ENCODE measurements at regions not wholly inside any gene's neighbourhood (a gene's known extent, or its start where the extent isn't known, plus 50 kb on each side); places are given as distances from the start of the nearest gene placed in this dataset.
"Not testable (repeated sequence)": the region's sequence is repeated elsewhere in the genome, so short reads cannot be mapped to it uniquely, and the experiment has no call there.

DNA sequence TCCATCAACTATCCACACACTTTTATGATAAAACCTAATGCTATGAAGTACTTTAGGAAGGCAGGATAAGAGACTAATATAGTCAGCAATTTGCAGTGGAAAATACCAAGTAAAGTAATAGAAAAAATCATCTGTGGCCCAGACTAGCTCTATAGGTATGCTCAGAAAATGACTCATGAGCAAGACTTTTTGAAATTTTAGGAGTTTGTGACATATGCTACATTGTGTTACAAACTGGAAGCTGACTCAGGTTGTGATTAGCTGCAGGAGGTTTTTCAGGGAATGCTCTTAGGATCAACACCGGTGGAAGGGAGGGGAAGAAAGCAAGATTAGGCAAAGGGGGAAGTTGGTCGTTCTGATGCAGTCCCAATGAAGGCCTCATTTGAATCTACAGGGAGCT lies 56.1 kb downstream of the FEZF1 start:
- DNase-seq (ENCODE audit: low spot score in 2 of 2) = no peak
- 57 to 83% methylated on average over 2 of the region's 2 CpGs for WGBS, 2 donors
- no peaks in the 10 kb centered on the region for H3K4me1 ChIP-seq
- peaks cover 0 to 4% (median 0%) of the 10 kb centered on the region in 4 donors for H3K9me3 ChIP-seq
- no peak for TF ChIP-seq POLR2A (IDR thresholded peaks at IDR 0.05)
- TF ChIP-seq, protein P1, sequence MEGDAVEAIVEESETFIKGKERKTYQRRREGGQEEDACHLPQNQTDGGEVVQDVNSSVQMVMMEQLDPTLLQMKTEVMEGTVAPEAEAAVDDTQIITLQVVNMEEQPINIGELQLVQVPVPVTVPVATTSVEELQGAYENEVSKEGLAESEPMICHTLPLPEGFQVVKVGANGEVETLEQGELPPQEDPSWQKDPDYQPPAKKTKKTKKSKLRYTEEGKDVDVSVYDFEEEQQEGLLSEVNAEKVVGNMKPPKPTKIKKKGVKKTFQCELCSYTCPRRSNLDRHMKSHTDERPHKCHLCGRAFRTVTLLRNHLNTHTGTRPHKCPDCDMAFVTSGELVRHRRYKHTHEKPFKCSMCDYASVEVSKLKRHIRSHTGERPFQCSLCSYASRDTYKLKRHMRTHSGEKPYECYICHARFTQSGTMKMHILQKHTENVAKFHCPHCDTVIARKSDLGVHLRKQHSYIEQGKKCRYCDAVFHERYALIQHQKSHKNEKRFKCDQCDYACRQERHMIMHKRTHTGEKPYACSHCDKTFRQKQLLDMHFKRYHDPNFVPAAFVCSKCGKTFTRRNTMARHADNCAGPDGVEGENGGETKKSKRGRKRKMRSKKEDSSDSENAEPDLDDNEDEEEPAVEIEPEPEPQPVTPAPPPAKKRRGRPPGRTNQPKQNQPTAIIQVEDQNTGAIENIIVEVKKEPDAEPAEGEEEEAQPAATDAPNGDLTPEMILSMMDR (IDR thresholded peaks at IDR 0.05) = no peak
- no peak for TF ChIP-seq EP300 (IDR thresholded peaks at IDR 0.05)
- no peak overlapping the region for H3K27ac ChIP-seq
- H3K27me3 ChIP-seq = no peaks in the 10 kb centered on the region
- H3K36me3 ChIP-seq = no peaks in the 10 kb centered on the region
- H3K4me3 ChIP-seq = no peak overlapping the region

DNA sequence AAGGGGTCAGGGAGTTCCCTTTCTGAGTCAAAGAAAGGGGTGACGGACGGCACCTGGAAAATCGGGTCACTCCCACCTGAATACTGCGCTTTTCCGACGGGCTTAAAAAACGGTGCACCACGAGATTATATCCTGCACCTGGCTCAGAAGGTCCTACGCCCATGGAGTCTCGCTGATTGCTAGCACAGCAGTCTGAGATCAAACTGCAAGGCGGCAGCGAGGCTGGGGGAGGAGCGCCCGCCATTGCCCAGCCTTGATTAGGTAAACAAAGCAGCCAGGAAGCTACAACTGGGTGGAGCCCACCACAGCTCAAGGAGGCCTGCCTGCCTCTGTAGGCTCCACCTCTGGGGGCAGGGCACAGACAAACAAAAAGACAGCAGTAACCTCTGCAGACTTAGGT lies 65.8 kb downstream of the FEZF1 start:
- DNase-seq (ENCODE audit: low spot score in 2 of 2); H3K36me3 ChIP-seq; H3K27me3 ChIP-seq; H3K4me3 ChIP-seq; H3K4me1 ChIP-seq; H3K9me3 ChIP-seq; H3K27ac ChIP-seq: not testable (repeated sequence)
- WGBS, 2 donors = 84 to 89% methylated on average over 11 to 14 of the region's 14 CpGs

DNA sequence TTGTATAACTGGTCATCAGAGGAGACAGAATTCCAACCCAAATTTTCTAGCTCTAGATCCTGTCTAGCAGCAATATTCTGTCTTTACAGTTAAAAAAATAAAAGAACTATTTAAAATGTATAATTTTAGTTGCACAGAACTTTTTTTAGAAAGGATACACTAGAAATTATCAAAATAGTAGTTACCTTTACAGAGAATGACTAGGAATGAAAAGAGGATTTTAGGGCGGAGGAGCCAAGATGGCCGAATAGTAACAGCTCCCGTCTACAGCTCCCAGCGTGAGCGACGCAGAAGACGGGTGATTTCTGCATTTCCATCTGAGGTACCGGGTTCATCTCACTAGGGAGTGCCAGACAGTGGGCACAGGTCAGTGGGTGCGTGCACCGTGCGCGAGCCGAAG lies 66.3 kb downstream of the FEZF1 start:
- H3K27ac ChIP-seq; H3K4me3 ChIP-seq; H3K9me3 ChIP-seq; H3K27me3 ChIP-seq; H3K36me3 ChIP-seq; DNase-seq (ENCODE audit: low spot score in 2 of 2); H3K4me1 ChIP-seq: not testable (repeated sequence)
- WGBS, 2 donors = 95% methylated on average over 13 of the region's 13 CpGs

DNA sequence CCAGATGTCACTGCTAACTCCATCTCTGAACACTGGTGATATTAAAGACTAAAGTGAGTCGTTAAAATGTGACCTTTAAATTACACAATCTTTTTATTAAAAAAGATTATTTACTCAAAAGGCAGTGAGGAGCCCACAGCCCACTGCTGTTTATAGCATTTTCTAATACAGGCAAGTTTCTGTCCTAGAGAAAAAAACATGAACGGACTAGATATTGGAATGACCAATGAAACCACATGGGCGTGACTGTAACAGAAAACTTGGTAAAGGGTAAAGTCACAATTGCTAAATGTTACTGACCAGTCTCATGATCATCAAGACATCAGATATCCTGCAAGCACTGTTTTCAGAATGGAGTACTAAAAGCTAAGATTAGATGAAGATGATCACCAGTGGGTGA lies 78.7 kb downstream of the FEZF1 start:
- 46 to 50% methylated on average over 3 of the region's 3 CpGs for WGBS, 2 donors
- Histone ChIP-seq H3K27ac (no peak overlapping the region), H3K4me1 (no peaks in the 10 kb centered on the region), H3K9me3 (no peaks in the 10 kb centered on the region), H3K27me3 (no peaks in the 10 kb centered on the region), H3K4me3 (no peak overlapping the region), H3K36me3 (no peaks in the 10 kb centered on the region)
- TF ChIP-seq, protein P1 (IDR thresholded peaks at IDR 0.05) = no peak
- TF ChIP-seq POLR2A (IDR thresholded peaks at IDR 0.05) (no peak), EP300 (IDR thresholded peaks at IDR 0.05) (no peak)
- DNase-seq (ENCODE audit: low spot score in 2 of 2) = no peak

DNA sequence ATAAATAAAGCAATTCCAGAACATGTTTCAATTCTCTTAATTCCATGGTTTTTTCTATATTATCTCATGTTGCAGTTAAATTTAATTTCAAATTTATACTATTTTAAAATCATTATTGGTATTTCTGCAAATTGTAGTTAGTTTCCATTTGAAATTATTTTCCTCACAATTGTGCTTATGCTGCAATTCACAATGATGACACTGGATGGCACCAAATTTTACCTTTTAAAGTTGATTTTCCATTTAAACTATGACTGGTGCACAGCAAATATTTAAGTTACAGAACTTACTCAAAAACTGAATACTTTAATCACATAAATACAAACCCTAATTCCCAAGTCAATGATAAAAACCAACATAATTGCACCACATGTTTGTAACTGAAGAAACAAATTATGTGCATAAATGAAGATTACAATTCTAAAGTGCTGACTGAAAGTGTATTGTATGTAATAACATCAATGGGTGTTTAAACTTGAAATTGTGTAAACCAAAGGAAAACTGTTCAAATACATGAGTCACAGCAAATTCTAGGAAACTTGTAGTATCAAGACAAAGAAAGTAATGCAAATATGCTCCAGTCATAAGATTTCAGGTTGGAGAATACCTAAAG lies 75.3 kb upstream of the AASS start:
- H3K27ac ChIP-seq = no peak overlapping the region
- no peaks in the 10 kb centered on the region for H3K4me1 ChIP-seq
- no peaks in the 10 kb centered on the region for H3K9me3 ChIP-seq
- H3K4me3 ChIP-seq = no peak overlapping the region
- TF ChIP-seq EP300 (IDR thresholded peaks at IDR 0.05) (no peak), POLR2A (IDR thresholded peaks at IDR 0.05) (no peak)
- TF ChIP-seq, protein P1 (IDR thresholded peaks at IDR 0.05) = peak; percentile 52 to 66 (median 57)
- DNase-seq (ENCODE audit: low spot score in 2 of 2) = peak in 1 of 2 donors; percentile 9
- H3K36me3 ChIP-seq = no peaks in the 10 kb centered on the region
- no peaks in the 10 kb centered on the region for H3K27me3 ChIP-seq

DNA sequence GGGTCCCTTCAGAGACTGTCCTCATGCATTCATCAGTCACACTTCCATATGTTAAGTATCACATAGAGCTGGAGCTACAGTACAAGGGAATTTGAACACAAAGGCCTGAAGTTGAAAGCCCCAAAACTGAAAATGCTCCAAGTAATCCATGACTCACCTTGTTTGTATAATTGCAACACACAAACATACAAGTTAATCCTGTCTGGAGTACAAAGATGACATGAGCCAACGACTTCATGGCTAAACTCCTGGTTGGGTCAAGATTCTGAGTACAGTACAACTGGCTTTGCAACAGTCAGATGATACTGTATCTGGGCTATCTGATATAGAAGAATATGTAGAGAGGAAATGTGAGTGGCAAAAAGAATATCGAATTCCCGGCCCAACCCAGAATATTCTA lies 73.1 kb upstream of the AASS start:
- WGBS, 2 donors = 47 to 56% methylated on average over 3 of the region's 3 CpGs
- Histone ChIP-seq H3K36me3 (no peaks in the 10 kb centered on the region), H3K27ac (no peak overlapping the region), H3K4me3 (no peak overlapping the region), H3K9me3 (no peaks in the 10 kb centered on the region), H3K4me1 (no peaks in the 10 kb centered on the region), H3K27me3 (no peaks in the 10 kb centered on the region)
- DNase-seq (ENCODE audit: low spot score in 2 of 2) = no peak
- TF ChIP-seq, protein P1 (IDR thresholded peaks at IDR 0.05) = no peak
- TF ChIP-seq POLR2A (IDR thresholded peaks at IDR 0.05) (no peak), EP300 (IDR thresholded peaks at IDR 0.05) (no peak)

All from tibial nerve (tissue), 4 donors.